ENCODE measurements at regions not wholly inside any gene's neighbourhood (a gene's known extent, or its start where the extent isn't known, plus 50 kb on each side); places are given as distances from the start of the nearest gene placed in this dataset.

GRCh38 chr16:85971902-85972638 is 73.1 kb downstream of the IRF8 start:
- DNase-seq, result no peak

GRCh38 chr16:85974428-85975375 is 75.7 kb downstream of the IRF8 start:
- no peak for DNase-seq

- DNase-seq, result no peak
These were observed 76.6 kb downstream of the IRF8 start for GRCh38 chr16:85975451-85975981.

GRCh38 chr16:85978291-85978775 is 79.4 kb downstream of the IRF8 start:
- DNase-seq, result no peak

GRCh38 chr16:85978976-85979375 is 80.0 kb downstream of the IRF8 start:
- no peak for DNase-seq

DNA sequence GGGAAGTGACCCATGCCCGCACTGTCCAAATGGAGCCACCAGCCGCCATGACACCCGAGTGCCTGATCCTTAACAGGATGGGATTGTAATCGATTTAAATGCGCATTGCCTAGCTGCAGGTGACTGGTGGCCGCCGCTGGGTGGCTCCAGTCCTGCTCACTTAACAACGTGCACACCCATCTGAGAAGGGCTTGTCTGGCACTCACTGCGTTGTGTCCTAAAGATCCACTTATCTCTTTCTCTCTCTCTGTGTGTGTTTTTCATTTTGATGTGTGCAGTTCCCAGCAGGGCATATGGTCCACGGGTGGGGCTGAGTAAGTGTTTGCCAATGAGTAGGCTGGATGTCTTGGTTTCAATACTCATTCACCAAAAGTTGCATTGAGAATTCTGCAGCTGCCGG is 80.6 kb downstream of the IRF8 start:
- DNase-seq, result no peak

DNA sequence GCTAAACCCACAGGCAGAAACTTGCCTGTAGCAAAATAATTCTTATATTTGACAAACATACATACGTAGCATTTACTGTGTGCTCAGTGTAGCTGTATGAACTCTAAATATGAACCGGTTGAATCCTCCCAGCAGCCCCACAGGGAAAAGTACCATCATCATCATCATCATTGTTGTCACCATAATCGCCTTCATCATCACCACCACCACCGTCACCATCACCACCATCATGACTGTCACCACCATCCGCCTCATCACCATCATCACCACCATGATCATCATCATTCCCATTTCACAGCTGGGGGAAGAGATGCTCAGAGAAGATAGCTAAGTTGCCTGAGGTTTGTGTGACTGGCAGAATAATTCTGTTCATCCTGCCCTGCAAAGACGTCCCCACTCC is 81.7 kb downstream of the IRF8 start:
- no peak for DNase-seq

DNA sequence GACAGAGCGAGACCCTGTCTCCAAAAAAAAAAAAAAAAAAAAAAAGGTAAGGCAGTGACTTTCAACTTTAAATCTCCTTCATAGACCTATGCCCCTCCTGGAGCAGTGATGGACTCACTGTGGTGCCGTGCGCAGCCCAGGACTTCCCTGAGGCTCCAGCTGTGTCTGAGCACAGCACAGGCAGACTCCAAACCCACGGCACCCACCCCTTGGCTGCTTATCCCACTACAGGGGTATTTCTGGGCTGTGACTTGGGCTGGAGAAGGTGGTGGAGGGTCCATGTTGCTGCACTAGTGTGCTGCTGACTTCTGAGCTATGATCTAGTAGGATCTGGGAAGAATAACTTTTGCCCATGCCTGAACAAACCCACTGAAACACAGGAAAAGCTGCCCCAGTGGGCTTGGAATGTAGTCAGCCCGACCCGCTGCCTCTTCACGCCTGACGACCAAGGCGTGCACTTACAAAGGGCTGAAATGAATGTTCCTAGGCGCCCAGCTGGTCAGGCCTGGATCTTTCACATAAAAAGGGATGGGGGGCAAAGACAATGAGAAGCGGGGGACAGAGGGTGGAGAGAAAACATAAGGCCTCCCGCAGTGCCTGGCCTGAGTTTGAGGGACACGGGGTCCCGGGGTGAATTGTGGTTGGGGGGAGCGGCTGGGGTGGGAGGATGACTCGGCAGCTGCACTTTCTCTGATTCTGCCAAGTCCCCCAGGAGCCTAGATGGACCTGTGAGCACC is 83.0 kb downstream of the IRF8 start:
- DNase-seq, result no peak

GRCh38 chr16:85982563-85982939 is 83.6 kb downstream of the IRF8 start:
- no peak for DNase-seq

DNA sequence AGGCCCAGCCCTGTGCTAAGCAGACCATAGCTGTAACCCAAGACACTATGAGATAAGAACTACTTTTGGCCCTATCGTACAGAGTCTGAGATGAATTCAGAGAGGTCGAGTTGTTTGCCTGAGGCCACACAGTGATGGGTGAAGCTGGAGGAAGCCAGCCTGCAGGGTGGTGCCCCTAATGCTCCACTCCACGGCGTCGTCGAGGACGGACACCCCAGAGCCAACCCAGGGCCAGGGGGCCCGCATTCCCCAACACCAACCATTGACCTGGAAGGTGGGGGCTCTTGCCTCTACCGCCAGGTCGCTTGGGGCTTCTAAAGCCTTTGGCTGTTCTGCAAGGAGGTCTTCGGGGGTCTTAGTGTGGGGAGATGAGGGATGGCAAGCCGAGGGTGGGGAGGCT is 84.1 kb downstream of the IRF8 start:
- DNase-seq, result no peak

- DNase-seq, result no peak
These were observed 84.8 kb downstream of the IRF8 start for GRCh38 chr16:85983606-85984230.

DNA sequence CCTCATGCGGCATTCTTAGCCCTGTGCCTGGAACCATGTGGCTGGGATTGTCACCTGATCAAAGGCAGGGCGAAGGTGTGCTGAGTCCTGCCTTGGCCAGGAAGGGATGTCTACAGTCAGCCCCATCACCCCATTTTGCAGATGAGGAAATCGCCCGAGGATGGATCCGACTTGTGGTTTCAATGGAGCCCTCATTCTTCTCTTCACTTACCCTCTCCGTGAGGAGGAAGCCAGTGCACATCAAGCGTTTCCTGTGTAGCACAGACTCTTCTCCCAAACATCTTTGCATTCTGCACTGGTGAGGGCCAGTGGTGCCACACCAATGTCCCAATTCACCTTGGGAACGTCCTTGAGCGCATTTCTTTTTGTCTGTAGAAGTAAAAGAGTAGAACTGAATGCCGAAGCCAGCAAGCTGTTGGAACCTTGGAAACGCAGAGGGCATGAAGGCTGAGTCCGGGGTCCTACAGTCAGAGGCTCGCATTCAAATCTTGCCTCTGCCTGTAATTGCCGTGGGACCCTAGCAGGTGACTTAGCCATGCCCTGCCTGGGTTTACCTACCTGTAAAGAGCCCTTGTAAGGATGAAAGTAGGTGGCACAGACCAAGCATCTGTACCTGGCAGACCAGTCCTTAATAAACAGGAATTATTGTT is 85.4 kb downstream of the IRF8 start:
- DNase-seq, result no peak

DNA sequence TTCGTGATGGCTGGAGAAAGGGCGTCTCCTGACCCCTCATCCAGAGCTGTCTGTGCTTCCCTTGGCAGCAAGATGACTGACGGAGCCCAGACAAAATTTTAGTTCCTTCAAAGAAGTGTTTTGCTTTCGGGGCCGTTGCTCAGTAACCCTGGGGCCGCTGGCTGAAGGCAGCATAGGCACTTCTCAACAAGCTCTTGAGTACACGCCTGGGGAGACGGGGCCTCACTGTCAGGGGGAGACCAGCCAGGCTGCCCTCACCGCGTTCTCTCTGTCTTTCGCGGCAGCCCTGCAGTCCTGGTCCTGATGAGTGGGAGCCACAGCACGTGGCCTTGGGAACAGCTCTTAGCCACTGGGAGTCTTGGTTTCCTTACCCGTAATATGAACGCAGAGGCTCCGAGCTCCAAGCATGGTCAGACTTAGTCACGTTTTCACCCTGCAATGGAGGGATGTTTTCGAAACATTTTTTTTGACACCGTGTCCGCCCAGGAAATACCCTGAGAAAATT is 86.0 kb downstream of the IRF8 start:
- DNase-seq, result no peak

GRCh38 chr16:85986931-85987749 is 88.2 kb downstream of the IRF8 start:
- DNase-seq, result peak; percentile 98

DNA sequence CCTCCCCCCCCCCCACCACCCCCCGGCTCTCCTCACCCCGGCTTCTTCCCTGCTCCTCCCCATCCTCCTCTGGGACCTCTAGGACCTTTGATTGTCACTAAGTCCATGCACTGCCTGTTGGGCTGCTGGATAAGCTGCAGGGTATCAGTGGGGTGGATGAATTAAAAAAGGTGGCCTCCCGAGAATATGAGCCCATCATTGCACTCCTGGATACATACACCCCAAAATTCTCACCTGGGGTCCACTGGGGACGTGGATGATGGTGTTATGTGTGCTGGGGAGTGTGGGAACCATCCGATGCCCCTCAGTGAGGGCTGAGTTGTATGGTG is 88.8 kb downstream of the IRF8 start:
- no peak for DNase-seq

DNA sequence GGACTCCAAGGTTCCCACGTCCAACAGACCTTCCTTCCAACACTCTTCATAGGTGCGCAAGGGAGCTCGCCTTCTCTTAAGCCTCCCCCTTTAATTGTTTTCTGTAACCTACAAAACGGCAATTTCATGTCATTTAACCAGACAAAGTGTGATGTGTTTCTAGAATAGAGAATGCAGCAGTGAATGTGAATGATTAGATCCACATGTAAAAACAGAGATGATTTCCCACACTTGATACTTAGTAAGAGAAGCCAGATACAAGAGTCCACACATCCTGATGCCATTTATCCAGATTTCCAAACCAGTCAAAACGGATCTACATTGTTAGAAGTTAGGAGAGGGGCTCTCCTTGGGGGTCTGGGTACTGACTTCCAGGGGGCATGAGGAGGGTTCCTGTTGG is 89.3 kb downstream of the IRF8 start:
- DNase-seq, result no peak

- DNase-seq, result peak; percentile 10
These were observed 89.9 kb downstream of the IRF8 start for GRCh38 chr16:85988723-85989313.

DNA sequence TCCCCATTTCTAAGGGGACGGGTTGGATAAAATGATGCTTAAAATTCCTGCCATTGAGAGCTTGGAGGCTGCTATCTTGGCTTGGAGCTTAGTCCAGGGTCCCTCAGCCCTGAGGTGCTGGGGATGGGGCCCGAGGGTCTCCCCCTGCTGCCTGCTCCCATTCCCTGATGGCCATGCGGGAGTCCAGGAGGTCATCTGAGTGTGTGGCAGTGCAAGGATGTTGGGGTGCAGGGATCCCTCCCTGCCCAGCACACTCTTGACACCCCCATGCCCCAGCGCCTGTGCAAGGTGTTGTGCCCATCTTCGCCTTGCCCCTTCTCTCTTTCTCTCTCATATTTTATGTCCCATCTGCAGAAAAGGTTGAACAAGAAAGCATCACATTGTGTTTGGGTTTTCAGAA is 90.4 kb downstream of the IRF8 start:
- DNase-seq, result peak; percentile 10

DNA sequence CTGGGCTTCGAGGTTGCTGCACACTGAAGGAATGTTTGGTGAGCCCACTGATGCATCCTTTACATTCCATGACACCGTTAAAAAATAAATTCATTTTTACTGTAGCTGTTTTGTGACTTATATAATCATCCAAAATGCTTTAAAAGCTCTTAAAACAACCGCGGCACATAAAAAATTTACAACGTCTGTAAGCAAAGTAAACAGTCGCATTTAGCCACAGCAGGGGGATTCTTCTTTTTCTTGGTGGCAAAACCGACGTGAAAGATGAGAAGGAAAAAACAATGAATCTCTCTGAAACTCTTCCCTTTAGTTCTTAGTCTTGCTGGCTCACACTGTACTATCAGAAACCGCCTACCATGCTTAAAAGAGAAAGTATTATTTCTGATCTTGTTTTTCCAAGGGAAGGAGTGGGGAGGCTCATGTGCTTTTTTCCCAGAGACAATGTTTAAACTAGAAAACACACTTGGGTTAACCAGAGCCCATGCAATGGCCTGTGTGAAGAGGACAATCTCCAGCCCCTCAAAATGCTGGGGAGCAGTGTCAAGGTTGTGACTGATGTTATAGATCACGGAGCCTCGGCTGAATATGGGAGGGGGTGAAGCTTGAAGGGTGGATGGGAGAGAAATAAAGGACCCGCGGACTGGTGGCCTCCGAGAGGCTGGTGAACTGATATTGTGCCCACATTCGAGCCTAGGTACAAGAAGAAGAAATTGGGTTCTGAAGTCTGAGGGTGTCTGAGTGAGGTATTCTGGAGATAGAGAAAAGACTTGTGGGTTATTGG is 91.1 kb downstream of the IRF8 start:
- DNase-seq, result peak; percentile 14

GRCh38 chr16:85990861-85991301 is 91.9 kb downstream of the IRF8 start:
- DNase-seq, result peak; percentile 10

Measured in 8988T (cell line).